HepG2 (cell line): ENCODE measurements at regions not wholly inside any gene's neighbourhood (a gene's known extent, or its start where the extent isn't known, plus 50 kb on each side); places are given as distances from the start of the nearest gene placed in this dataset.

Source experiments
- ATAC-seq: fragments of 200-7000 bp; cut with Tn5 transposase; 3 replicates; pipeline ENCODE4 v1.9.1; 2020; ENCODE audit warnings: mild to moderate bottlenecking, moderate library complexity
- BruUV-seq: library from RNA; stranded (reverse); fragments of 400-500 nt; replicated peaks from 2 replicates; lab custom pipeline; 2021; lab: Mats Ljungman, UMichigan
- CTCF ChIA-PET: fragments of 300-600 bp; formaldehyde crosslinking; extraction: SDS; loops from one replicate; lab custom pipeline; 2021; ENCODE audit warnings: low total read pairs, inconsistent platforms, low intra/inter-chr PET ratio; lab: Yijun Ruan, JAX
- POLR2A ChIA-PET: fragments of 350-600 bp; sonication (Branson Sonifier 250); formaldehyde crosslinking; loops from one replicate; lab custom pipeline; 2020; ENCODE audit warnings: antibody characterized with exemption, inconsistent platforms; lab: Yijun Ruan, JAX
- DNase-seq: peaks from one replicate; pipeline ENCODE4 v3.0.0-alpha.2; 2015; ENCODE audit warnings: low spot score
- FAIRE-seq: peaks from 3 replicates; lab custom pipeline; 2011; peaks lifted over from hg19 to GRCh38; lab: Jason Lieb, UNC
- H2AFZ ChIP-seq: one replicate; pipeline ENCODE4 v1.6.1; 2011; ENCODE audit warnings: low read length, inconsistent platforms
- H3K27ac ChIP-seq: fragments of 300-600 bp; 3 replicates; pipeline ENCODE4 v1.8.0; 2011; ENCODE audit warnings: mixed run types, mild to moderate bottlenecking, mixed read lengths, low read length, inconsistent platforms; ENCODE audit not compliant: insufficient read depth; ENCODE audit errors: extremely low read length
- H3K27me3 ChIP-seq, 2 experiments: fragments of 200-600 bp in 1 of 2; 2 replicates in 1 of 2; 3 replicates in 1 of 2; pipeline versions ENCODE4 v1.6.0 to v1.8.0; 2011; ENCODE audit warnings: low read length in 2 of 2, mild to moderate bottlenecking in 2 of 2, moderate library complexity in 2 of 2, inconsistent platforms in 1 of 2; ENCODE audit not compliant: insufficient read depth in 2 of 2, control insufficient read depth in 1 of 2
- H3K36me3 ChIP-seq, 2 experiments: fragments of 200-600 bp in 1 of 2; replicated peaks in 1 of 2; 2 replicates in 1 of 2; 3 replicates in 1 of 2; pipeline versions ENCODE4 v1.5.1 to v1.8.0; 2011; ENCODE audit warnings: low read length in 2 of 2, inconsistent platforms in 1 of 2; ENCODE audit not compliant: insufficient read depth in 2 of 2, control insufficient read depth in 1 of 2
- H3K4me1 ChIP-seq: 2 replicates; pipeline ENCODE4 v1.5.1; 2012; ENCODE audit warnings: low read length, inconsistent platforms; ENCODE audit not compliant: insufficient read depth
- H3K4me2 ChIP-seq: 2 replicates; pipeline ENCODE4 v1.6.0; 2011; ENCODE audit warnings: low read depth, low read length, inconsistent platforms
- H3K4me3 ChIP-seq, 3 experiments: fragments of 200-600 bp in 1 of 3; sonication (generic), shearing (Covaris generic) in 1 of 3; replicated peaks in 1 of 3; 2 replicates each; pipeline ENCODE4 v1.5.1; 2011 to 2016; ENCODE audit warnings: low read length in 3 of 3, inconsistent platforms in 2 of 3, low read depth in 2 of 3, mild to moderate bottlenecking in 2 of 3, control low read depth in 1 of 3, mixed read lengths in 1 of 3; ENCODE audit not compliant: insufficient read depth in 1 of 3
- H3K79me2 ChIP-seq: one replicate; pipeline ENCODE4 v1.6.1; 2011; ENCODE audit warnings: low read length, inconsistent platforms; ENCODE audit not compliant: insufficient read depth
- H3K9ac ChIP-seq: 2 replicates; pipeline ENCODE4 v1.6.0; 2011; ENCODE audit warnings: mild to moderate bottlenecking, low read depth, low read length, inconsistent platforms; ENCODE audit not compliant: insufficient read depth
- H3K9me3 ChIP-seq: 2 replicates; pipeline ENCODE4 v1.5.1; 2012; ENCODE audit warnings: mild to moderate bottlenecking, low read length
- H4K20me1 ChIP-seq: 2 replicates; pipeline ENCODE4 v1.6.0; 2011; ENCODE audit warnings: inconsistent platforms, mild to moderate bottlenecking, low read length, moderate library complexity; ENCODE audit not compliant: insufficient read depth
- CBX5 ChIP-seq: sonication (generic); formaldehyde crosslinking; IDR thresholded peaks from 2 replicates; pipeline ENCODE4 v1.4.0; 2020; ENCODE audit warnings: missing genetic modification reagents, borderline replicate concordance
- ERF ChIP-seq: IDR thresholded peaks from 2 replicates; pipeline ENCODE4 v1.6.1; 2018; ENCODE audit warnings: missing biosample characterization, missing genetic modification reagents
- FOSL2 ChIP-seq: sonication (generic); formaldehyde crosslinking; IDR thresholded peaks from 2 replicates; pipeline ENCODE4 v1.4.0; 2020; ENCODE audit warnings: missing genetic modification reagents
- FOXA1 ChIP-seq, 2 experiments: fragments of 450-650 bp in 1 of 2; sonication (generic) in 1 of 2; formaldehyde crosslinking in 1 of 2; IDR thresholded peaks; 2 replicates each; pipeline versions ENCODE4 v1.4.0 to v1.6.1; 2016 to 2020; ENCODE audit warnings: missing genetic modification reagents in 1 of 2
- HIVEP1 ChIP-seq: sonication (generic); formaldehyde crosslinking; IDR thresholded peaks from 2 replicates; pipeline ENCODE4 v1.4.0; 2020; ENCODE audit warnings: mild to moderate bottlenecking, missing genetic modification reagents
- IRF2 ChIP-seq: IDR thresholded peaks from 2 replicates; pipeline ENCODE4 v1.6.1; 2018; ENCODE audit warnings: missing genetic modification reagents, missing compliant biosample characterization
- LCORL ChIP-seq, 2 experiments: fragments of 450-650 bp in 1 of 2; sonication (generic) in 1 of 2; formaldehyde crosslinking in 1 of 2; IDR thresholded peaks; 2 replicates each; pipeline versions ENCODE4 v1.5.0 to v1.6.1; 2017 to 2020; ENCODE audit warnings: antibody characterized with exemption in 1 of 2, missing genetic modification reagents in 1 of 2
- MAFK ChIP-seq, 2 experiments: IDR thresholded peaks in 1 of 2; conservative IDR thresholded peaks in 1 of 2; 2 replicates each; pipeline ENCODE4 v1.6.1; 2011; ENCODE audit warnings: improper control_type of control experiment in 2 of 2, low read length in 2 of 2
- MEIS2 ChIP-seq: sonication (generic); formaldehyde crosslinking; IDR thresholded peaks from 2 replicates; pipeline ENCODE4 v1.9.0; 2021; ENCODE audit warnings: mild to moderate bottlenecking, missing genetic modification reagents
- POLR2AphosphoS2 ChIP-seq: IDR thresholded peaks from 2 replicates; pipeline ENCODE4 v1.6.1; 2011; ENCODE audit warnings: low read depth, low read length, improper control_type of control experiment
- TRIM24 ChIP-seq: sonication (generic); formaldehyde crosslinking; IDR thresholded peaks from 2 replicates; pipeline ENCODE4 v1.8.0; 2022; ENCODE audit warnings: mild to moderate bottlenecking, missing genetic modification reagents
- ZNF260 ChIP-seq: sonication (generic); formaldehyde crosslinking; IDR thresholded peaks from 2 replicates; pipeline ENCODE4 v1.4.0; 2020; ENCODE audit warnings: missing genetic modification reagents, low read depth, mild to moderate bottlenecking, borderline replicate concordance
- ZNF350 ChIP-seq: sonication (generic); formaldehyde crosslinking; IDR thresholded peaks from 2 replicates; pipeline ENCODE4 v1.4.0; 2020; ENCODE audit warnings: mild to moderate bottlenecking, low read depth, missing genetic modification reagents, borderline replicate concordance
- WGBS: methylation state at CpG from one replicate; pipeline ENCODE4 v1.1.6; 2017; ENCODE audit warnings: low lambda C conversion rate; 5-methylcytosine and 5-hydroxymethylcytosine counted together
- in situ Hi-C: cut with HindIII; loops from 2 replicates; pipeline ENCODE4 v1.10.0; 2017; ENCODE audit warnings: low pct_unique_long_range_greater_than_20kb; ENCODE audit not compliant: extremely low pct_ligation_motif_present
- intact Hi-C: fragments of 100-400 bp; cut with micrococcal nuclease; formaldehyde crosslinking; loops from one replicate; pipeline ENCODE4 v1.10.0; 2022; ENCODE audit not compliant: unreplicated experiment
- TF ChIP-seq, protein P1 (sequence below): sonication (generic); formaldehyde crosslinking; IDR thresholded peaks from 2 replicates; pipeline ENCODE4 v1.5.1; 2020; ENCODE audit warnings: mild to moderate bottlenecking, moderate library complexity, missing genetic modification reagents
- TF ChIP-seq, protein P2 (sequence below): sonication (generic); formaldehyde crosslinking; IDR thresholded peaks from 2 replicates; pipeline ENCODE4 v1.4.0; 2020; ENCODE audit warnings: missing genetic modification reagents, borderline replicate concordance

DNA sequence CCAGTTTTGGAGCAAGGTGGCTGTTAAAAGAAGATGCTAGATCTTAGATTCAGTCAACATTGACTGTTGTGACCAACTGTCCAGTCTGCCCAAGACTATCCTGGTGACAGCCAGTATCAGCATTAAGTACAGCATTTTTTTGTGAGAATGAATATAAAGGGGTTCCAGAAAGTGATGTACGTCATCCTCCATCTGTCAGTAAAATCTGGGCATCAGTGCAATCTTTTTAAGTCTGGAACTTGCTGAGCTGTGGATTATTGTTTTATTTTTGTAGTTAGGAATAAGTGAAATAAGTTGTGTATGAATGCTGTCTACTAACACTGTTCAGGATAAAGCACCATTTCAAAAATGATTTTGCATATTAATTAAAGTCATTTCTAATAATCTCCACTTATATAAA is 1020.0 kb upstream of the GHITM start:
- no peak for FAIRE-seq
- Histone ChIP-seq H4K20me1 (no peaks in the 10 kb centered on the region), H2AFZ (no peak overlapping the region), H3K4me3 (no peak overlapping the region), H3K27me3 (no peaks in the 10 kb centered on the region), H3K4me2 (no peak overlapping the region), H3K9me3 (peaks cover 94% of the 10 kb centered on the region), H3K9ac (no peak overlapping the region), H3K36me3 (no peaks in the 10 kb centered on the region), H3K79me2 (no peaks in the 10 kb centered on the region), H3K27ac (no peak overlapping the region), H3K4me1 (no peaks in the 10 kb centered on the region)
- no peak for DNase-seq
- BruUV-seq, result no TSS peak
- in situ Hi-C loops (no loop called here), intact Hi-C loops (no loop called here)
- POLR2A ChIA-PET, result no interaction called here
- CTCF ChIA-PET, result no interaction called here
- WGBS, result 0% methylated on average over 1 of the region's 1 CpG
- no peak for ATAC-seq
- TF ChIP-seq MEIS2 (CRISPR knock-in tag) (no peak), LCORL (IDR thresholded peaks at IDR 0.05) (no peak), LCORL (CRISPR knock-in tag; IDR thresholded peaks at IDR 0.05) (no peak), MAFK (conservative IDR thresholded peaks at IDR 0.05 in 1 of 2, IDR thresholded peaks at IDR 0.05 in 1 of 2; ENCODE audit: low read length in 2 of 2) (no peak), CBX5 (no peak), ERF (CRISPR knock-in tag) (no peak), POLR2AphosphoS2 (no peak)
- TF ChIP-seq, protein P1, sequence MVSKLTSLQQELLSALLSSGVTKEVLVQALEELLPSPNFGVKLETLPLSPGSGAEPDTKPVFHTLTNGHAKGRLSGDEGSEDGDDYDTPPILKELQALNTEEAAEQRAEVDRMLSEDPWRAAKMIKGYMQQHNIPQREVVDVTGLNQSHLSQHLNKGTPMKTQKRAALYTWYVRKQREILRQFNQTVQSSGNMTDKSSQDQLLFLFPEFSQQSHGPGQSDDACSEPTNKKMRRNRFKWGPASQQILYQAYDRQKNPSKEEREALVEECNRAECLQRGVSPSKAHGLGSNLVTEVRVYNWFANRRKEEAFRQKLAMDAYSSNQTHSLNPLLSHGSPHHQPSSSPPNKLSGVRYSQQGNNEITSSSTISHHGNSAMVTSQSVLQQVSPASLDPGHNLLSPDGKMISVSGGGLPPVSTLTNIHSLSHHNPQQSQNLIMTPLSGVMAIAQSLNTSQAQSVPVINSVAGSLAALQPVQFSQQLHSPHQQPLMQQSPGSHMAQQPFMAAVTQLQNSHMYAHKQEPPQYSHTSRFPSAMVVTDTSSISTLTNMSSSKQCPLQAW (CRISPR knock-in tag), result no peak

DNA sequence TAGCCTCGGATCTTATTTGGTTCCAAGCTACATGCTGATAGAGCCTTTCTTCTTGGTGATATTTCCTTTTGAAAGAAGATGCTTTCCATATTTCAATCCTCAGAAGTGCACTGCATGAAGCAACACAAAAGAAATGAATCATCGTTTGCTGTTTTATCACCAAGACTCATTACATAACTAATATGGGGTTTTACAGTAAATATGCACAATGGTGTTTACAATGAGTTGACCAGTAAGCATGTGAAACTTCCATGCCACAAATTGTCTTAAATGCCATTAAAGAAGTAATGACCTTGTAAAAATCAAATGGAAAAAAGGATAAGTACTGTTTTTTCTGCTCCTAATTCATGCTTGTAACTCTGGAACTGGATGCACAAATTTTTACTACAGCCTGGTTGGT is 1017.0 kb upstream of the GHITM start:
- no peaks in the 10 kb centered on the region for H3K79me2 ChIP-seq
- H3K4me3 ChIP-seq, result no peak overlapping the region
- no TSS peak for BruUV-seq
- no peak for DNase-seq
- no peaks in the 10 kb centered on the region for H4K20me1 ChIP-seq
- no peak overlapping the region for H3K4me2 ChIP-seq
- no peak overlapping the region for H3K9ac ChIP-seq
- H3K4me1 ChIP-seq, result no peaks in the 10 kb centered on the region
- peaks cover 88% of the 10 kb centered on the region for H3K9me3 ChIP-seq
- H3K36me3 ChIP-seq, result no peaks in the 10 kb centered on the region
- intact Hi-C loops (no loop called here), in situ Hi-C loops (no loop called here)
- WGBS, result 0% methylated on average over 2 of the region's 2 CpGs
- H3K27me3 ChIP-seq, result no peaks in the 10 kb centered on the region
- no peak overlapping the region for H3K27ac ChIP-seq
- FAIRE-seq, result no peak
- no peak for ATAC-seq
- CTCF ChIA-PET, result no interaction called here
- POLR2A ChIA-PET, result no interaction called here
- H2AFZ ChIP-seq, result no peak overlapping the region
- TF ChIP-seq FOXA1 (IDR thresholded peaks at IDR 0.05) (no peak), FOXA1 (CRISPR knock-in tag; IDR thresholded peaks at IDR 0.05) (no peak), ZNF350 (CRISPR knock-in tag) (no peak), FOSL2 (CRISPR knock-in tag) (no peak), ZNF260 (CRISPR knock-in tag) (no peak), IRF2 (no peak), HIVEP1 (no peak), TRIM24 (CRISPR knock-in tag) (no peak)
- TF ChIP-seq, protein P2, sequence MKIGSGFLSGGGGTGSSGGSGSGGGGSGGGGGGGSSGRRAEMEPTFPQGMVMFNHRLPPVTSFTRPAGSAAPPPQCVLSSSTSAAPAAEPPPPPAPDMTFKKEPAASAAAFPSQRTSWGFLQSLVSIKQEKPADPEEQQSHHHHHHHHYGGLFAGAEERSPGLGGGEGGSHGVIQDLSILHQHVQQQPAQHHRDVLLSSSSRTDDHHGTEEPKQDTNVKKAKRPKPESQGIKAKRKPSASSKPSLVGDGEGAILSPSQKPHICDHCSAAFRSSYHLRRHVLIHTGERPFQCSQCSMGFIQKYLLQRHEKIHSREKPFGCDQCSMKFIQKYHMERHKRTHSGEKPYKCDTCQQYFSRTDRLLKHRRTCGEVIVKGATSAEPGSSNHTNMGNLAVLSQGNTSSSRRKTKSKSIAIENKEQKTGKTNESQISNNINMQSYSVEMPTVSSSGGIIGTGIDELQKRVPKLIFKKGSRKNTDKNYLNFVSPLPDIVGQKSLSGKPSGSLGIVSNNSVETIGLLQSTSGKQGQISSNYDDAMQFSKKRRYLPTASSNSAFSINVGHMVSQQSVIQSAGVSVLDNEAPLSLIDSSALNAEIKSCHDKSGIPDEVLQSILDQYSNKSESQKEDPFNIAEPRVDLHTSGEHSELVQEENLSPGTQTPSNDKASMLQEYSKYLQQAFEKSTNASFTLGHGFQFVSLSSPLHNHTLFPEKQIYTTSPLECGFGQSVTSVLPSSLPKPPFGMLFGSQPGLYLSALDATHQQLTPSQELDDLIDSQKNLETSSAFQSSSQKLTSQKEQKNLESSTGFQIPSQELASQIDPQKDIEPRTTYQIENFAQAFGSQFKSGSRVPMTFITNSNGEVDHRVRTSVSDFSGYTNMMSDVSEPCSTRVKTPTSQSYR (CRISPR knock-in tag), result no peak
